HEK293T (cell line): ENCODE measurements at regions not wholly inside any gene's neighbourhood (a gene's known extent, or its start where the extent isn't known, plus 50 kb on each side); places are given as distances from the start of the nearest gene placed in this dataset.

Experiments
- ARNT ChIP-seq: fragments of 450-650 bp; IDR thresholded peaks from 2 replicates; pipeline ENCODE4 v1.6.1; 2017; ENCODE audit warnings: mild to moderate bottlenecking
- ELF4 ChIP-seq: fragments of 450-650 bp; IDR thresholded peaks from 2 replicates; pipeline ENCODE4 v1.6.1; 2017; ENCODE audit warnings: antibody characterized with exemption
- FOXK2 ChIP-seq: fragments of 450-650 bp; IDR thresholded peaks from 2 replicates; pipeline ENCODE4 v1.6.1; 2016; ENCODE audit warnings: mild to moderate bottlenecking
- FOXM1 ChIP-seq: fragments of 450-650 bp; IDR thresholded peaks from 2 replicates; pipeline ENCODE4 v1.6.1; 2017; ENCODE audit warnings: mild to moderate bottlenecking, borderline replicate concordance
- HDGF ChIP-seq: fragments of 450-650 bp; IDR thresholded peaks from 2 replicates; pipeline ENCODE4 v1.6.1; 2017; ENCODE audit warnings: antibody characterized with exemption, borderline replicate concordance
- SP1 ChIP-seq: fragments of 450-650 bp; IDR thresholded peaks from 2 replicates; pipeline ENCODE4 v1.6.1; 2017
- SUZ12 ChIP-seq: fragments of 450-650 bp; IDR thresholded peaks from 2 replicates; pipeline ENCODE4 v1.6.1; 2016; ENCODE audit warnings: mild to moderate bottlenecking
- ZNF384 ChIP-seq: fragments of 450-650 bp; IDR thresholded peaks from 2 replicates; pipeline ENCODE4 v1.6.1; 2016

- no peak for TF ChIP-seq SUZ12
- no peak for TF ChIP-seq ZNF384
- no peak for TF ChIP-seq SP1
- no peak for TF ChIP-seq ARNT
- no peak for TF ChIP-seq ELF4
- no peak for TF ChIP-seq HDGF
- TF ChIP-seq FOXK2, result no peak
- no peak for TF ChIP-seq FOXM1
Measured at GRCh38 chr2:114352988-114353387, 89.5 kb upstream of the DPP10 start.
